ENCODE measurements at regions not wholly inside any gene's neighbourhood (a gene's known extent, or its start where the extent isn't known, plus 50 kb on each side); places are given as distances from the start of the nearest gene placed in this dataset.

GRCh38 chr12:16719713-16720416 is 113.9 kb upstream of the LMO3 start:
- TF ChIP-seq MAX (IDR thresholded peaks at IDR 0.05) (no peak), CTCF (IDR thresholded peaks at IDR 0.05) (no peak), KDM1A (IDR thresholded peaks at IDR 0.05; ENCODE audit: low read depth) (no peak), POLR2A (IDR thresholded peaks at IDR 0.05; ENCODE audit: low read length) (no peak), RCOR1 (IDR thresholded peaks at IDR 0.05; ENCODE audit: low read depth, low read length) (no peak), TP53 (CRISPR knock-in tag; IDR thresholded peaks at IDR 0.05) (no peak)
